ENCODE measurements at regions not wholly inside any gene's neighbourhood (a gene's known extent, or its start where the extent isn't known, plus 50 kb on each side); places are given as distances from the start of the nearest gene placed in this dataset.

- FAIRE-seq (no peak), DNase-seq (ENCODE audit: low read depth in 1 of 2, low spot score in 1 of 2) (peak in 1 of 2 experiments; percentile 17), ATAC-seq (no peak)
- ChIA-PET POLR2A (no interaction called here), CTCF (interaction anchor here (0.8 to 1.3 kb wide), 9 partner anchors 11 to 543 kb away, joined by 3 to 11 read pairs (median 3); no protein-coding TSS in a partner anchor)
- Histone ChIP-seq H3K4me3 (no peak overlapping the region), H3K9me3 (no peaks in the 10 kb centered on the region; the same call in 2 of the 3 replicates), H3K4me2 (no peak overlapping the region), H3K27ac (no peak overlapping the region), H3K4me1 (peaks cover 19% of the 10 kb centered on the region)
- 72% methylated on average over 14 of the region's 15 CpGs for WGBS (ENCODE audit: missing lambda C conversion rate)
- TF ChIP-seq RAD21 (conservative IDR thresholded peaks at IDR 0.05 in 1 of 2, IDR thresholded peaks at IDR 0.05 in 1 of 2) = peak; percentile 61 to 72
- no peak for TF ChIP-seq RCOR1 (IDR thresholded peaks at IDR 0.05; ENCODE audit: low read depth, low read length)
- TF ChIP-seq CTCF (IDR thresholded peaks at IDR 0.05) = peak; percentile 49
- peak; percentile 73 for TF ChIP-seq SMC3 (IDR thresholded peaks at IDR 0.05)
Measured at GRCh38 chr2:225122583-225123486, 80.6 kb upstream of the DOCK10 start.

GRCh38 chr2:225122007-225122406 lies 79.7 kb upstream of the DOCK10 start:
- FAIRE-seq (no peak), ATAC-seq (no peak), DNase-seq (ENCODE audit: low read depth in 1 of 2, low spot score in 1 of 2) (no peak)
- WGBS (ENCODE audit: missing lambda C conversion rate) = 95% methylated on average over 8 of the region's 8 CpGs
- Histone ChIP-seq H3K27ac (no peak overlapping the region), H3K9me3 (no peaks in the 10 kb centered on the region; the same call in 2 of the 3 replicates), H3K4me1 (peaks cover 19% of the 10 kb centered on the region), H3K4me3 (no peak overlapping the region), H3K4me2 (no peak overlapping the region)
- TF ChIP-seq ZSCAN20 (CRISPR knock-in tag; IDR thresholded peaks at IDR 0.05) (no peak), NPAS2 (CRISPR knock-in tag; IDR thresholded peaks at IDR 0.05; ENCODE audit: borderline replicate concordance) (no peak), FOSB (CRISPR knock-in tag; IDR thresholded peaks at IDR 0.05) (no peak), REST (IDR thresholded peaks at IDR 0.05) (no peak), NR3C1 (IDR thresholded peaks at IDR 0.05) (no peak), NFE2L2 (conservative IDR thresholded peaks at IDR 0.05; ENCODE audit: low read length) (no peak), FOXS1 (CRISPR knock-in tag; IDR thresholded peaks at IDR 0.05) (no peak), ATOH8 (CRISPR knock-in tag; IDR thresholded peaks at IDR 0.05; ENCODE audit: low read depth) (no peak), BHLHE40 (IDR thresholded peaks at IDR 0.05; ENCODE audit: low read depth, low read length) (no peak), ZC3H11A (IDR thresholded peaks at IDR 0.05) (no peak), MAFK (IDR thresholded peaks at IDR 0.05; ENCODE audit: partially characterized antibody) (no peak), RFX5 (IDR thresholded peaks at IDR 0.05) (no peak), EHMT2 (IDR thresholded peaks at IDR 0.05; ENCODE audit: low read depth) (no peak)
- POLR2A ChIA-PET = no interaction called here
- CTCF ChIA-PET = interaction anchor here (0.8 to 1.2 kb wide), 7 partner anchors 10 to 544 kb away, joined by 3 to 11 read pairs (median 3); no protein-coding TSS in a partner anchor
